OCI-LY1 (cell line): ENCODE measurements at regions not wholly inside any gene's neighbourhood (a gene's known extent, or its start where the extent isn't known, plus 50 kb on each side); places are given as distances from the start of the nearest gene placed in this dataset.

Experiments used
- EZH2 ChIP-seq: fragments of 200-600 bp; sonication (generic), shearing (Covaris generic); IDR thresholded peaks from 2 replicates; pipeline ENCODE4 v1.8.0; 2017; ENCODE audit warnings: borderline replicate concordance, mixed run types, mild to moderate bottlenecking, antibody characterized with exemption, low read length, moderate library complexity, mixed read lengths
- TF ChIP-seq, protein P1 (sequence below): fragments of 200-600 bp; sonication (generic), shearing (Covaris generic); IDR thresholded peaks from 2 replicates; pipeline ENCODE4 v1.5.1; 2017; ENCODE audit warnings: mild to moderate bottlenecking, antibody characterized with exemption, low read length, moderate library complexity, mixed read lengths

DNA sequence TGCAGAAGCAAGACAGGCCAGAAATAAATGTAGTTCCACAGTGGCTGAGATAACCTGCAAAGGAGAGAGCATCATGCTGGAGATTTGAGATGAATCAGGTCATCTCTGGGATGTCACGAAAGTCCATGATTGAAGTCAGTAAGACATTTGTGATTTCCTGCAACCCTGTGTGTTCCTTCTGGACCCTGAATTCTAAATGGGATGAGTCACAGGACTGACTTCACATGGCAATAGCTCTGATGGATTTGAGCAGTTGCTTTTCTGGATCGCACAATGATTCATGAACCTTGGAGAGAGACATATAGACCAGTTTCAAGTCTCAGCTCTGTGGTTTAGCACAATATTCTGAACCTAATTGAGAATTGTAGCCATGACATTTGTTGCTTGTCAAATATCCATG is 102.9 kb downstream of the TSN start:
- TF ChIP-seq EZH2, result no peak
- TF ChIP-seq, protein P1, sequence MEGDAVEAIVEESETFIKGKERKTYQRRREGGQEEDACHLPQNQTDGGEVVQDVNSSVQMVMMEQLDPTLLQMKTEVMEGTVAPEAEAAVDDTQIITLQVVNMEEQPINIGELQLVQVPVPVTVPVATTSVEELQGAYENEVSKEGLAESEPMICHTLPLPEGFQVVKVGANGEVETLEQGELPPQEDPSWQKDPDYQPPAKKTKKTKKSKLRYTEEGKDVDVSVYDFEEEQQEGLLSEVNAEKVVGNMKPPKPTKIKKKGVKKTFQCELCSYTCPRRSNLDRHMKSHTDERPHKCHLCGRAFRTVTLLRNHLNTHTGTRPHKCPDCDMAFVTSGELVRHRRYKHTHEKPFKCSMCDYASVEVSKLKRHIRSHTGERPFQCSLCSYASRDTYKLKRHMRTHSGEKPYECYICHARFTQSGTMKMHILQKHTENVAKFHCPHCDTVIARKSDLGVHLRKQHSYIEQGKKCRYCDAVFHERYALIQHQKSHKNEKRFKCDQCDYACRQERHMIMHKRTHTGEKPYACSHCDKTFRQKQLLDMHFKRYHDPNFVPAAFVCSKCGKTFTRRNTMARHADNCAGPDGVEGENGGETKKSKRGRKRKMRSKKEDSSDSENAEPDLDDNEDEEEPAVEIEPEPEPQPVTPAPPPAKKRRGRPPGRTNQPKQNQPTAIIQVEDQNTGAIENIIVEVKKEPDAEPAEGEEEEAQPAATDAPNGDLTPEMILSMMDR, result no peak
